Gastroesophageal sphincter (tissue), 4 donors: ENCODE measurements at regions not wholly inside any gene's neighbourhood (a gene's known extent, or its start where the extent isn't known, plus 50 kb on each side); places are given as distances from the start of the nearest gene placed in this dataset.

Source experiments
- ATAC-seq: fragments of 150-250 bp; one replicate; pipeline ENCODE4 v1.9.1; 2016; ENCODE audit warnings: mild to moderate bottlenecking, moderate library complexity
- H3K27ac ChIP-seq, 4 donors: fragments of 200-600 bp; sonication (generic) in 3 of 4; 1 replicate in 3 of 4; 2 replicates in 1 of 4; pipeline ENCODE4 v1.5.1; 2016 to 2019
- H3K27me3 ChIP-seq: fragments of 200-600 bp; sonication (generic); one replicate; pipeline ENCODE4 v1.5.1; 2019
- H3K36me3 ChIP-seq, 2 donors: fragments of 200-600 bp; sonication (generic); one replicate each; pipeline ENCODE4 v1.5.1; 2019; ENCODE audit warnings: control low read depth in 1 of 2
- H3K4me1 ChIP-seq, 3 donors: fragments of 200-600 bp; sonication (generic); 1 replicate in 2 of 3; 2 replicates in 1 of 3; pipeline ENCODE4 v1.5.1; 2016 to 2019; ENCODE audit warnings: control low read depth in 2 of 3
- H3K4me3 ChIP-seq, 2 donors: fragments of 200-600 bp; sonication (generic); one replicate each; pipeline ENCODE4 v1.5.1; 2019; ENCODE audit warnings: mild to moderate bottlenecking in 1 of 2, moderate library complexity in 1 of 2
- H3K9me3 ChIP-seq, 3 donors: fragments of 200-600 bp; sonication (generic); one replicate each; pipeline ENCODE4 v1.5.1; 2017 to 2019; ENCODE audit warnings: control low read depth in 2 of 3
- EP300 ChIP-seq: sonication (generic); formaldehyde crosslinking; IDR thresholded peaks from one replicate; pipeline ENCODE4 v1.6.1; 2017; ENCODE audit warnings: antibody characterized with exemption, mild to moderate bottlenecking
- POLR2A ChIP-seq, 2 donors: fragments of 450-650 bp; IDR thresholded peaks; one replicate each; pipeline ENCODE4 v1.6.1; 2017; ENCODE audit warnings: antibody characterized with exemption in 2 of 2, mild to moderate bottlenecking in 2 of 2, moderate library complexity in 1 of 2
- POLR2AphosphoS5 ChIP-seq: sonication (generic); formaldehyde crosslinking; IDR thresholded peaks from one replicate; pipeline ENCODE4 v1.6.1; 2017; ENCODE audit warnings: antibody characterized with exemption
- WGBS, 2 donors: methylation state at CpG; one replicate each; pipeline ENCODE4 v1.1.5; 2018; ENCODE audit warnings: low coverage in 1 of 2; 5-methylcytosine and 5-hydroxymethylcytosine counted together
- TF ChIP-seq, protein P1 (sequence below), 4 experiments: fragments of 200-600 bp in 2 of 4; fragments of 450-650 bp in 2 of 4; sonication (generic) in 1 of 4; IDR thresholded peaks; one replicate each; pipeline ENCODE4 v1.5.1; 2017 to 2019; ENCODE audit warnings: antibody characterized with exemption in 4 of 4, mild to moderate bottlenecking in 2 of 4, moderate library complexity in 2 of 4

- TF ChIP-seq, protein P1, sequence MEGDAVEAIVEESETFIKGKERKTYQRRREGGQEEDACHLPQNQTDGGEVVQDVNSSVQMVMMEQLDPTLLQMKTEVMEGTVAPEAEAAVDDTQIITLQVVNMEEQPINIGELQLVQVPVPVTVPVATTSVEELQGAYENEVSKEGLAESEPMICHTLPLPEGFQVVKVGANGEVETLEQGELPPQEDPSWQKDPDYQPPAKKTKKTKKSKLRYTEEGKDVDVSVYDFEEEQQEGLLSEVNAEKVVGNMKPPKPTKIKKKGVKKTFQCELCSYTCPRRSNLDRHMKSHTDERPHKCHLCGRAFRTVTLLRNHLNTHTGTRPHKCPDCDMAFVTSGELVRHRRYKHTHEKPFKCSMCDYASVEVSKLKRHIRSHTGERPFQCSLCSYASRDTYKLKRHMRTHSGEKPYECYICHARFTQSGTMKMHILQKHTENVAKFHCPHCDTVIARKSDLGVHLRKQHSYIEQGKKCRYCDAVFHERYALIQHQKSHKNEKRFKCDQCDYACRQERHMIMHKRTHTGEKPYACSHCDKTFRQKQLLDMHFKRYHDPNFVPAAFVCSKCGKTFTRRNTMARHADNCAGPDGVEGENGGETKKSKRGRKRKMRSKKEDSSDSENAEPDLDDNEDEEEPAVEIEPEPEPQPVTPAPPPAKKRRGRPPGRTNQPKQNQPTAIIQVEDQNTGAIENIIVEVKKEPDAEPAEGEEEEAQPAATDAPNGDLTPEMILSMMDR (IDR thresholded peaks at IDR 0.05): no peak
- TF ChIP-seq POLR2AphosphoS5 (no peak), POLR2A (IDR thresholded peaks at IDR 0.05) (no peak), EP300 (no peak)
- Histone ChIP-seq H3K4me1 (no peaks in the 10 kb centered on the region), H3K9me3 (peaks cover 0 to 7% (median 0%) of the 10 kb centered on the region in 3 donors), H3K27me3 (no peaks in the 10 kb centered on the region), H3K36me3 (no peaks in the 10 kb centered on the region), H3K4me3 (no peak overlapping the region), H3K27ac (no peak overlapping the region)
- WGBS, 2 donors: 64 to 65% methylated on average over 2 of the region's 2 CpGs
- no peak for ATAC-seq
Measured at GRCh38 chr3:74410276-74410941, 204.1 kb downstream of the CNTN3 start.

- Histone ChIP-seq H3K27me3 (no peaks in the 10 kb centered on the region), H3K4me3 (no peak overlapping the region), H3K27ac (no peak overlapping the region), H3K36me3 (no peaks in the 10 kb centered on the region), H3K4me1 (no peaks in the 10 kb centered on the region), H3K9me3 (peaks cover 0 to 7% (median 0%) of the 10 kb centered on the region in 3 donors)
- ATAC-seq: no peak
- TF ChIP-seq EP300 (no peak), POLR2AphosphoS5 (no peak), POLR2A (IDR thresholded peaks at IDR 0.05) (no peak)
- TF ChIP-seq, protein P1 (IDR thresholded peaks at IDR 0.05): no peak
Measured at GRCh38 chr3:74409066-74409465, 205.4 kb downstream of the CNTN3 start.

GRCh38 chr3:74403307-74403706 lies 211.2 kb downstream of the CNTN3 start:
- ATAC-seq: no peak
- 64 to 74% methylated on average over 2 of the region's 2 CpGs for WGBS, 2 donors

GRCh38 chr3:74402821-74403220 lies 211.6 kb downstream of the CNTN3 start:
- ATAC-seq: no peak
- 47 to 79% methylated on average over 3 of the region's 3 CpGs for WGBS, 2 donors
- H3K4me1 ChIP-seq: no peaks in the 10 kb centered on the region
- no peak overlapping the region for H3K4me3 ChIP-seq
- H3K9me3 ChIP-seq: peaks cover 0 to under 1% (median 0%) of the 10 kb centered on the region in 3 donors
- H3K27ac ChIP-seq: no peak overlapping the region
- no peaks in the 10 kb centered on the region for H3K27me3 ChIP-seq
- TF ChIP-seq, protein P1 (IDR thresholded peaks at IDR 0.05): no peak
- TF ChIP-seq EP300: no peak
- TF ChIP-seq POLR2AphosphoS5: no peak
- no peak for TF ChIP-seq POLR2A (IDR thresholded peaks at IDR 0.05)
- no peaks in the 10 kb centered on the region for H3K36me3 ChIP-seq

More at GRCh38 chr3:74403307-74403706, 211.2 kb downstream of the CNTN3 start:
- Histone ChIP-seq H3K9me3 (no peaks in the 10 kb centered on the region), H3K4me1 (no peaks in the 10 kb centered on the region), H3K27me3 (no peaks in the 10 kb centered on the region), H3K36me3 (no peaks in the 10 kb centered on the region), H3K4me3 (no peak overlapping the region), H3K27ac (no peak overlapping the region)
- TF ChIP-seq POLR2AphosphoS5 (no peak), POLR2A (IDR thresholded peaks at IDR 0.05) (no peak), EP300 (no peak)
- TF ChIP-seq, protein P1 (IDR thresholded peaks at IDR 0.05): no peak

GRCh38 chr3:74393426-74393825 lies 221.0 kb downstream of the CNTN3 start:
- no peak overlapping the region for H3K27ac ChIP-seq
- H3K36me3 ChIP-seq: no peaks in the 10 kb centered on the region
- no peak for ATAC-seq
- H3K9me3 ChIP-seq: peaks cover 0 to 13% (median 0%) of the 10 kb centered on the region in 3 donors
- H3K4me1 ChIP-seq: peaks cover 0 to 8% (median 0%) of the 10 kb centered on the region in 3 donors
- no peaks in the 10 kb centered on the region for H3K27me3 ChIP-seq
- TF ChIP-seq POLR2A (IDR thresholded peaks at IDR 0.05): no peak
- no peak overlapping the region for H3K4me3 ChIP-seq
- WGBS, 2 donors: 62 to 79% methylated on average over 3 of the region's 3 CpGs
